Astrocyte of the cerebellum (primary cell): ENCODE measurements at regions not wholly inside any gene's neighbourhood (a gene's known extent, or its start where the extent isn't known, plus 50 kb on each side); places are given as distances from the start of the nearest gene placed in this dataset.
"Not testable (repeated sequence)": the region's sequence is repeated elsewhere in the genome, so short reads cannot be mapped to it uniquely, and the experiment has no call there.

Experiments used
- DNase-seq: peaks from one replicate; pipeline ENCODE4 v3.0.0-alpha.2; 2011; ENCODE audit warnings: low read depth
- H3K4me3 ChIP-seq: 2 replicates; pipeline ENCODE4 v1.5.1; 2011; ENCODE audit warnings: mild to moderate bottlenecking, low read depth, low read length, moderate library complexity
- CTCF ChIP-seq: IDR thresholded peaks from 2 replicates; pipeline ENCODE4 v1.5.1; 2012; ENCODE audit warnings: low read length, low read depth, moderate library complexity, mild to moderate bottlenecking; ENCODE audit errors: missing control alignments
- in situ Hi-C: cut with HindIII; loops from 2 replicates; pipeline ENCODE4 v1.10.0; 2017; ENCODE audit warnings: low sequenced_read_pairs

GRCh38 chr3:40680685-40681657, 156.2 kb downstream of the ZNF621 start:
- H3K4me3 ChIP-seq: no peak overlapping the region
- in situ Hi-C loops: no loop called here
- DNase-seq: no peak
- TF ChIP-seq CTCF: no peak

GRCh38 chr3:40681658-40682055, 156.9 kb downstream of the ZNF621 start:
- in situ Hi-C loops: no loop called here
- TF ChIP-seq CTCF: no peak
- H3K4me3 ChIP-seq: no peak overlapping the region
- DNase-seq: no peak

- no peak for DNase-seq
- TF ChIP-seq CTCF: no peak
- H3K4me3 ChIP-seq: no peak overlapping the region
- in situ Hi-C loops: no loop called here
These were observed 165.1 kb downstream of the ZNF621 start for GRCh38 chr3:40689837-40690236.

GRCh38 chr3:40690749-40691451, 166.1 kb downstream of the ZNF621 start:
- H3K4me3 ChIP-seq: no peak overlapping the region
- TF ChIP-seq CTCF: no peak
- no peak for DNase-seq
- in situ Hi-C loops: no loop called here

GRCh38 chr3:40691452-40691861, 166.7 kb downstream of the ZNF621 start:
- DNase-seq: no peak
- no peak overlapping the region for H3K4me3 ChIP-seq
- TF ChIP-seq CTCF: no peak
- in situ Hi-C loops: no loop called here

GRCh38 chr3:40695848-40696247, 171.1 kb downstream of the ZNF621 start:
- in situ Hi-C loops: no loop called here
- TF ChIP-seq CTCF: no peak
- no peak for DNase-seq
- no peak overlapping the region for H3K4me3 ChIP-seq

- in situ Hi-C loops, H3K4me3 ChIP-seq, DNase-seq: not testable (repeated sequence)
These were observed 173.9 kb downstream of the ZNF621 start for GRCh38 chr3:40698611-40699010.
